Fibroblast of lung (primary cell): ENCODE measurements at regions not wholly inside any gene's neighbourhood (a gene's known extent, or its start where the extent isn't known, plus 50 kb on each side); places are given as distances from the start of the nearest gene placed in this dataset.

Source experiments
- DNase-seq, 2 donors: peaks; one replicate each; pipeline versions ENCODE4 v3.0.0 to v3.0.0-alpha.2; 2010; ENCODE audit warnings: low read depth in 2 of 2
- H2AFZ ChIP-seq: 2 replicates; pipeline ENCODE4 v1.5.1; 2012; ENCODE audit warnings: low read length, control low read depth, inconsistent platforms
- H3K27ac ChIP-seq: 2 replicates; pipeline ENCODE4 v1.5.1; 2011; ENCODE audit warnings: low read length, control low read depth; ENCODE audit not compliant: insufficient read depth
- H3K27me3 ChIP-seq: 2 replicates; pipeline ENCODE4 v1.5.1; 2011; ENCODE audit warnings: mild to moderate bottlenecking, low read length; ENCODE audit not compliant: control insufficient read depth, insufficient read depth
- H3K36me3 ChIP-seq: 2 replicates; pipeline ENCODE4 v1.5.1; 2011; ENCODE audit warnings: low read length; ENCODE audit not compliant: control insufficient read depth, insufficient read depth
- H3K4me1 ChIP-seq: 2 replicates; pipeline ENCODE4 v1.5.1; 2011; ENCODE audit warnings: low read length; ENCODE audit not compliant: control insufficient read depth, insufficient read depth; ENCODE audit errors: extremely low read depth
- H3K4me2 ChIP-seq: 2 replicates; pipeline ENCODE4 v1.5.1; 2011; ENCODE audit warnings: low read length, control low read depth; ENCODE audit not compliant: insufficient read depth; ENCODE audit errors: extremely low read depth
- H3K4me3 ChIP-seq, 4 experiments: fragments of 200-600 bp in 1 of 4; sonication (generic) in 1 of 4; replicated peaks in 1 of 4; 2 replicates each; pipeline ENCODE4 v1.5.1; 2011 to 2016; ENCODE audit warnings: low read length in 4 of 4, low read depth in 3 of 4, mild to moderate bottlenecking in 3 of 4, control low read depth in 2 of 4, inconsistent platforms in 1 of 4, mixed read lengths in 1 of 4; ENCODE audit not compliant: insufficient read depth in 1 of 4; ENCODE audit errors: control extremely low read depth in 1 of 4
- H3K79me2 ChIP-seq: 2 replicates; pipeline ENCODE4 v1.5.1; 2012; ENCODE audit warnings: mild to moderate bottlenecking, low read length, inconsistent platforms; ENCODE audit not compliant: control insufficient read depth, insufficient read depth
- H3K9ac ChIP-seq: 2 replicates; pipeline ENCODE4 v1.5.1; 2011; ENCODE audit warnings: mild to moderate bottlenecking, low read length, control low read depth; ENCODE audit not compliant: insufficient read depth
- H3K9me3 ChIP-seq: 2 replicates; pipeline ENCODE4 v1.5.1; 2012; ENCODE audit warnings: low read depth, low read length; ENCODE audit not compliant: control insufficient read depth, insufficient read depth
- H4K20me1 ChIP-seq: 2 replicates; pipeline ENCODE4 v1.5.1; 2011; ENCODE audit warnings: low read length; ENCODE audit not compliant: control insufficient read depth, insufficient read depth; ENCODE audit errors: extremely low read depth
- CTCF ChIP-seq, 2 donors: IDR thresholded peaks in 1 of 2; conservative IDR thresholded peaks in 1 of 2; 1 replicate in 1 of 2; 2 replicates in 1 of 2; pipeline ENCODE4 v1.5.1; 2011 to 2012; ENCODE audit warnings: low read length in 2 of 2, control low read depth in 1 of 2, inconsistent platforms in 1 of 2, low read depth in 1 of 2, mild to moderate bottlenecking in 1 of 2
- EZH2 ChIP-seq: IDR thresholded peaks from 2 replicates; pipeline ENCODE4 v1.5.1; 2012; ENCODE audit warnings: low read length, control low read depth, mild to moderate bottlenecking; ENCODE audit errors: missing control alignments

DNA sequence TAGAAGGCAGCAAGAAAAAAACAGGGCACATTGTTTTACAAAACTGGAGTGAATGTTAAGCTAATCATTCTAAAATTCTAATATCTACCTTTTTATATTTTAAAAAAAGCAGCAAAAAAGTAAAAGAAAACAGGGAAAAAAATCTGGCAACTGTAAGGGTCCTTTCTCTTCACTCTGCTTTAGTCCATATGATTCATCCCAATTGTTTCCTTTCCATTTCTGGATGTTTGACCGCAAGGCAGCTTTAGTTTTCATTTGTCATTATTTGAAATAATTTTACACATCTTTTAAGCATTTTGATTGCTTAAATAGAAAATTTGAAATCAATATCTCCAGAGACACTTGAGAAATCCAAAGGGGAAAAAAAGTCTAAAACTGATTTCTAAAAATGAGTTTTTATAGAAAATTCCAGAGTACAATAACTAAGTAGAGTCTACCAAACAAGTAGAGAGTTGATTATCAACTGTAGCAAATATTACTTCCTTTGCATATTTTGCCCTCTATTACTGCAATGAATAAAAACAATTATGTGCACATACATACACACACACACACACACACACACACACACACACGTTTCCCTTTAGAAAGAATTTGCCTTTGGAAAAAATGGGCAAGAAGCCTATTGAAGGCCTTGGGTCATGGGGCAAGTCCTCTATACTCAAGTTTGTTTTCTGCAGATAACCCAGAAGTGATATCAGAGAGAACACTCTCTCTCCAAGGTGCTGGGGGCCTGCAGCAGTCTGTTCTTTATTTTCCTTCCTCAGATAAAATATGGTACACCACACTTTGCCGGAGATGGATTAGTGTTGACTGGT lies 259.7 kb downstream of the HACE1 start:
- H3K4me2 ChIP-seq: no peak overlapping the region
- no peak overlapping the region for H3K4me3 ChIP-seq
- H4K20me1 ChIP-seq: no peaks in the 10 kb centered on the region
- H3K4me1 ChIP-seq: no peaks in the 10 kb centered on the region
- peak in 1 of 2 donors; percentile 35 for DNase-seq
- H3K36me3 ChIP-seq: no peaks in the 10 kb centered on the region
- H2AFZ ChIP-seq: no peak overlapping the region
- no peak for TF ChIP-seq CTCF (conservative IDR thresholded peaks at IDR 0.05 in 1 of 2, IDR thresholded peaks at IDR 0.05 in 1 of 2; ENCODE audit: low read depth in 1 of 2, low read length in 2 of 2)
- TF ChIP-seq EZH2: no peak
- no peak overlapping the region for H3K9ac ChIP-seq
- no peak overlapping the region for H3K27ac ChIP-seq
- no peaks in the 10 kb centered on the region for H3K9me3 ChIP-seq
- H3K79me2 ChIP-seq: no peaks in the 10 kb centered on the region
- H3K27me3 ChIP-seq: no peaks in the 10 kb centered on the region

GRCh38 chr6:104597541-104598050 lies 262.1 kb downstream of the HACE1 start:
- H3K79me2 ChIP-seq: no peaks in the 10 kb centered on the region
- H2AFZ ChIP-seq: no peak overlapping the region
- H3K36me3 ChIP-seq: no peaks in the 10 kb centered on the region
- TF ChIP-seq EZH2 (no peak), CTCF (conservative IDR thresholded peaks at IDR 0.05 in 1 of 2, IDR thresholded peaks at IDR 0.05 in 1 of 2; ENCODE audit: low read depth in 1 of 2, low read length in 2 of 2) (no peak)
- H3K4me2 ChIP-seq: no peak overlapping the region
- H3K27ac ChIP-seq: no peak overlapping the region
- H3K9me3 ChIP-seq: no peaks in the 10 kb centered on the region
- H3K9ac ChIP-seq: no peak overlapping the region
- no peaks in the 10 kb centered on the region for H4K20me1 ChIP-seq
- DNase-seq: peak in 1 of 2 donors; percentile 91
- H3K27me3 ChIP-seq: no peaks in the 10 kb centered on the region
- no peaks in the 10 kb centered on the region for H3K4me1 ChIP-seq
- H3K4me3 ChIP-seq: no peak overlapping the region

DNA sequence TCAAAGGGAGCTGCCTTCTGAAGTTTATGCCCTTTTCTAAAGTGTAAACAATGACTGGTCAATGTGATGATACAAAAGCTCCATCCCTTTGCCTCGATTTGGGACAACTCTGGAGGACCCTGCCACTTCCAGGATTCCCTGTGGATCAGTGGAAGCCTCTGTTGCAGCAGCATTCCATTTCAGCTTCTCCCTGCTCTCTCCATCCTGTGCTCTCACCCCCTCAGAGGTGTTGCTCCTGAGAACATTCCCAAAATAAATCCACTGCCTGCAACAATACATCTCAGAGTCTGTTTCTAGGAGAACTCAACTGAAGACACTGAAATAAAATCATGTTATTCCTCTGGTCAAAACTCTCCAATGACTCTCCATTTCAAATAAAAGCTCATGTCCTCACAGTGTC lies 263.6 kb downstream of the HACE1 start:
- no peaks in the 10 kb centered on the region for H3K9me3 ChIP-seq
- H2AFZ ChIP-seq: no peak overlapping the region
- H3K9ac ChIP-seq: no peak overlapping the region
- H3K27ac ChIP-seq: no peak overlapping the region
- H3K27me3 ChIP-seq: no peaks in the 10 kb centered on the region
- no peak overlapping the region for H3K4me3 ChIP-seq
- no peaks in the 10 kb centered on the region for H3K4me1 ChIP-seq
- H3K4me2 ChIP-seq: no peak overlapping the region
- H4K20me1 ChIP-seq: no peaks in the 10 kb centered on the region
- H3K36me3 ChIP-seq: no peaks in the 10 kb centered on the region
- no peaks in the 10 kb centered on the region for H3K79me2 ChIP-seq
- no peak for TF ChIP-seq CTCF (conservative IDR thresholded peaks at IDR 0.05 in 1 of 2, IDR thresholded peaks at IDR 0.05 in 1 of 2; ENCODE audit: low read depth in 1 of 2, low read length in 2 of 2)
- TF ChIP-seq EZH2: no peak
- no peak for DNase-seq
